HG03108 (cell line): ENCODE measurements at regions not wholly inside any gene's neighbourhood (a gene's known extent, or its start where the extent isn't known, plus 50 kb on each side); places are given as distances from the start of the nearest gene placed in this dataset.

Experiments used
- ATAC-seq: cut with Tn5 transposase; IDR thresholded peaks from one replicate; pipeline ENCODE4 v1.9.1; 2021; ENCODE audit warnings: moderate library complexity; ENCODE audit not compliant: unreplicated experiment

DNA sequence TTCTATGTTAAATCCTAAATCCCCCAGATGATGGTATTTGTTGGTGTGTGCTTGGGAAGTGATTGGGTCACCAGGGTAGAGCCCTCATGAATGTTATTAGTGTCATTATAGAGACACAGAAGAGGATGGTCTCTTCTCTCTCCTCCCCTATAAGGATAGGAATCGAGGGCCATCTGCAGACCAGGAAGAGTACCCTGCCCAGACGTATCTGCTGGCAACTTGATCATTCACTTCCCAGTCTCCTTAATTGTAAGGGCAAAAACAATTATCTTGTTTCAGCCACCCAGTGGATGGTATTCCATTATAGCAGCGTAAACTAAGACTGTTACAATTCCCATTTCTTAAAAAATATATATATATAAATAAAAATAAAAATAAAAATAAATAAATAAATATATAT lies 892.2 kb downstream of the SI start:
- no peak for ATAC-seq

DNA sequence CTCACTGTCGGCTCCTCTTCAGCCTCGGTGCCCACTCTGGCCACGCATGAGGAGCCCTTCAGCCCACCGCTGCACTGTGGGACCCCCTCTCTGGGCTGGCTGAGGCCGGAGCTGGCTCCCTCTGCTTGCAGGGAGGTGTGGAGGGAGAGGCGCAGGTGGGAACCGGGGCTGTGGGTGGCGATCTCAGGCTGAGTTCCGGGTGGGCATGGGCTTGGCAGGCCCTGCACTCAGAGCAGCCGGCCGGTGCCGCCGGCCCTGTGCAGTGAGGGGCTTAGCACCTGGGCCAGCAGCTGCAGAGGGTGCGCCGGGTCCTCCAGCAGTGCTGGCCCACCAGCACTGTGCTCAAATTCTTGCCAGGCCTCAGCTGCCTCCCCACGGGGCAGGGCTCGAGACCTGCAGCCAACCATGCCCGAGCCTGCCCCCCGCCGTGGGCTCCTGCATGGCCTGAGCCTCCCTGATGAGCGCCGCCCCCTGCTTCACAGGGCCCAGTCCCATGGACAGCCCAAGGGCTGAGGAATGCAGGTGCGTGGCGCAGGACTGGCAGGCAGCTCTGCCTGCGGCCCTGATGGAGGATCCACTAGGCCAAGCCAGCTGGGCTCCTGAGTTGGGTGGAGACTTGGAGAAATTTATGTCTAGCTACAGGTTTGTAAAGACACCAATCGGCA lies 899.1 kb downstream of the SI start:
- ATAC-seq: no peak

DNA sequence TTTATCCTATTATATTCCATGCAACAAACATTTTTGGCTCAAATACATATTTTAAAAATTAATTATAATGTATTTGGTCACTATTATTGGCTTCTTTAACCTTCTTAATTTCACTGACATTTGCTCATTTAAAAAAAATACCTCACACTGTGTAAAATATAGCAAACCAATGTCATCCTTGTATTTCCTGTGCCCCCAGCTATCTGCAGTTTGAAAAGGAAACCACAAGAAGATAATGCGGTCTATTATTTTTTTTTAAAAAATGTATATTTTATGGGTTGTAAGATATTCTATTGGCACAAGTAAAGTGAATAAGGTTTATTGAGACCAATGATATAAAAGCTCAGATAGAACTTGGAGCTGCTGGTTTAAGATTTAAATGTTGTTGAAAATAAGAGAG lies 904.2 kb downstream of the SI start:
- no peak for ATAC-seq

DNA sequence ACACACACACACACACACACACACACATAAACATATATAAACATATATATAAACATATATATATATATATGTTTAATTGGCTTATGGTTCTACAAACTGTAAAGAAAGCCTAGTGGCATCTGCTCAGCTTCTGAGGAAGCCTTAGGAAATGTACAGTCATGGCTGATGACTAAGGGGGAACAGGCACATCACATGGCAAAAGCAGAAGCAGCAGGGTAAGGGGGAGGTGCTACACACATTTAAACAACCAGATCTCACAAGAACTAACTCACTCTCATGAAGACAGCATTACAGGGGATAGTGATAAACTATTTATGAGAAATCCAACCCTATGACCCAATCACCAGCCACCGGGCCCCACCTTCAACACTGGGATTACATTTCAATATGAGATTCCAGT lies 922.9 kb downstream of the SI start:
- no peak for ATAC-seq

DNA sequence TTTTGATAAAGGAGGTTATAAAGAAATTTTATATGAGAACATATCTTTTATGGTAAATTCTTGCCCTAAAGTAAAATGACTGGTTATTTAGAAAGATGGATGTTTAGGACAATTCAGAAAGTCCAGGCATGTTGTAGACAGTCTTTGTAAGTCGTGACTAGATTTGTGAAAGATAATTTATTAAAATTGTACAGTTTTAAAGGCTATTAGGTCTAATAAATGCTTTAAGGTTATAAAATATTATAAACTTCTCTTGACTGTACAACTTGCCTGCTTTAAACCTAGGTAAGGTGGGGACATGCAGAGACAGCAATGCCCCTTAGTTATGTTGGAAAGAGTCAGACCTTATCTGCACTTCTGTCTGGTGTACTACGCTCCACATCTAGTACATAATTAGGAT lies 933.5 kb downstream of the SI start:
- ATAC-seq: no peak

DNA sequence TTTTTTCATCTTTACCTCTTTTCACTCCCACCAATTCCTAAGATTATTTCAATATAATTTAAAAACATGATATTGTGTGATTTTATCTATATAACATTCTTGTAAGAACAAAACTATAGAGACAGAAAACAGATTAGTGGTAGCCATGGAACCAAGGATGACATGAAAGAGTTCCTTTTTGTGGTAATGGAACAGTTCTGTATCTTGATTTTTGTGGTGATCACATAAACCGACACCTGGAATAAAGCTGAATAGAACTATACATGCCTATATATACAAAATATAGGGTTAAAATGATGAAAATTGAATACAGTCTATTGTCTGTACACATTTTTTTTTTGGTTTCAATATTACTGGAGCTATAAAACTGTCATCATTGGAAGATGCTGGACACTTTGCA lies 945.4 kb downstream of the SI start:
- no peak for ATAC-seq

DNA sequence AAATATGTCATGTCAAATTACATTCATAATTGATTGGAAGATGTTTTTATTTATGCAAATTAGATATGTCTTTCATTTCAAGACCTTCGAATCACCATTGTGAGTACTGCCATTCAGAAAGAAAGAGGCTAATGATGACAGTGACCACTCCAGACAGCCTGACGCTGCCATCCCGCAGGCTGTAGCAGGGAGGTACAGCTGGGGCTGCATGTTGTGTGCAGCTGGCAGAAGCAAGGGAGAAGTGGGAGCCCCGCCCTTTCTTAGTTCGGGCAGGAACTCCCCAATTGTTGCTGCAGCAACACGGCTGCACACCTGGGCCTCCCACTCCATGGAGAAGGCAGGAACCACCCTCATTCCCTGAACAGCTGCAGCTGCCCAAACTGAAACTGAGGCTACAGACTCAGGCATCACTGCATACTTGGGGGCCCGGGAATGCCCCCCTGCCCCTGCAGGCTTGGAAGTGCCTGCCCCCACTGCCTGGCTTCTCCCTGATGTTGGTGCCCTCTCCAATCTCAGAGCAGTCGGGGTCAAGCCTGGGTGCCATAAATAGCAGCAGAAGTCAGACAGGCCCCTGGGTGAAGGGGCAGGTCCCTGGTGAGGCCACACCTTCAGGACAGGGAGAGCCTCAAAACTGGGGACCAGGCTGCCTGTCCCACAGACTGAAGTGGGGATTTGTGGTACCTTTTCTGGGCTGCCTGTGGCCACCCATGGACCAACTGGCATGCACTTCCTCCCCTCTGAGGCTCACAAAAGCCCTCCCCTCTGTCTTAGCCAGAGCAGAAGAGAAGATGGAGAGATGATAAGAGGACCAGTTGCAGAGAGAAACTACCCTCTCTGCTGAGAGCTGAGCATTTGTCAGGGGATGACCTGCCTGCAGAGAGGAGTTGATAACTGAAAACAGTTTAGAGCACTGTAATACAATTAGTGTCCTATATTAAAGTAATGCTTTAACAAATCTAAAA lies 964.6 kb downstream of the SI start:
- ATAC-seq: no peak

DNA sequence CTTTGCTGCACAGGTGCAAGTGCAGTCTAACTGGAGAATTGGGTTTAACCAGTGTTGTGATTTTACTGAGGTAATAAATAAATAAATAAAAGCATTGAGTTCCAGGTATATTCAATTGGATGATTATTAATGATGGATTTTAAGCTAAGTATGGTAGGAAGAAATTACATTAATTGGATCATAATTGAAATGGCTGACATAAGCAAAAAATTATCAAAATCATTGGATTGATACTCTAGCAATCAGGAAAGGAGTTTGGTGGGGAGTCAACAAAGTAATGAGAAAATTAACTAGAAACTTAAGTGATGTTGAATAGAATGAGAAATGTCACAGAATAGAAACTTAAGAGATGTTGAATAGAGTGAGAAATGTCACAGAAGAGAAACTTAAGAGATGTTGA lies 981.9 kb downstream of the SI start:
- no peak for ATAC-seq

DNA sequence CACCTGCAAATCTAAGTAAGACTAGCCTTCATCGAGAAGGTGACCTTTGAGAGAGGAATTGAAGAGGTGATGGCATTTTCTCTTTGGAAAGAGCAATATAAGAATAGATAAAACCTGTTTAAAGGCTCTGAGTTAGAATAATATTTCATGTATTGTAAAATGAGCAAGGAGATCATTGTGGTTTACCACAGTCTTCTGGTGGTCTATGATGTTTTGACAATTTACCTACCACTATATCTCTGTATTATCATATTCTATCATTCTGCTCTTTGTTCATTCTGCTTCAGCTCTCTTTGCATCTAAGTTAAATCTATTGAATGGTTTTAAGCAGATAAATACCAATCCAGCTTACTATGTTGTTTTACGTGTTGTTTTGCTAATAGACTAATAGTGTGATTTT lies 982.3 kb downstream of the SI start:
- no peak for ATAC-seq

DNA sequence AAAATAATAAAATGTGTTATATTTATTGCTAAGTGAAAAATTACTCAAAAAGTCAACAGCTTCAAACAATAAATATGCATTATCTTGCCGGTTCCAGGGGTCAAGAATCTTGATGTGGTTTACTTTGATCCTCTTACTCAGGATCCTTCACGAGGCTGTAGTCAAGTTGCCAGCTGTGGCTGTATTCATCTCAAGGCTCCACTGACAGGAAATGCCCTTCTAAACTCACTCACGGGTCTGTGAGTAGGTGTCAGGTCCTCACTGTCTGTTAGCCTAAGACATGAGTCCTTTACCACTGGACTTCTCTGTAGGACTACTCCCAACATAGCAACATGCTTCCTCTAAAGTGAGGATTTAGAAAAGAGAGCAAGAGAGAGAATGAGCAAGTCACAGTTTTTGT lies 983.0 kb downstream of the SI start:
- ATAC-seq: no peak

DNA sequence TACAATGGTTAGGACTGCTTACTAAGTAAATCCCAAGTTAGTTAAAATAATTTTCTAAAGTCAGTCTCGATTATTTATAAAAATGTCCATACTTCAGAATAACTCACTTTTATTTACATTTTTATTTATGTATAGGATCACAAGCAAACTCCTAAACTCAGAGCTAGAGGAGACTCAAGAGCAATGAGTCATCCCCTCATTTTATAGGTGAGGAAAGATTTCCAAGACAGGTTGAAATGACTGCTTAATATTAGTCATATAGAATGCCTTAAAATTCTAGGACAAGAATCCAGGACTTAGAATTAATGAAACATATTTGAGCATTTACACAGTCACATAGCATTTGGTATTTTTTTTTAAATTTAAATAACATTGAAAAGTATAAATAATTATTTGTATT lies 983.8 kb downstream of the SI start:
- no peak for ATAC-seq

DNA sequence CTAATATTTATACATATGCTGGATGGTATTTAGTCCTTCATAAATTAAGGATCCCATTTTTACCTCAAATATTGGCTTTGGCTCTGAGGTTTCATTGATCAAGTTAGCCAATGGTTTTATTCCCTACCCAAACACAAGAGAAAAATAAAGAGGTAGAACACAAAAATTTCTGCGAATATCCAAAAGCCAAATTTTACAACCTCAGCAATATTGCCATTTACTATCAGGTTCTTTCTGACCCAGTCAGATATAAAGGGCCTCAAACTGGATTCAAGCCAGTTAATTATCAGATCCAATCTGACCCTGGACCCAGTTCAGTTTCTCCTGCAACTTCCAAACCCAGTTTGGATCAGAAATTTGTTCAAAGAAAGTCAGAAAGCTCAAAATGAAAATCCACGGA lies 998.1 kb downstream of the SI start:
- ATAC-seq: no peak

DNA sequence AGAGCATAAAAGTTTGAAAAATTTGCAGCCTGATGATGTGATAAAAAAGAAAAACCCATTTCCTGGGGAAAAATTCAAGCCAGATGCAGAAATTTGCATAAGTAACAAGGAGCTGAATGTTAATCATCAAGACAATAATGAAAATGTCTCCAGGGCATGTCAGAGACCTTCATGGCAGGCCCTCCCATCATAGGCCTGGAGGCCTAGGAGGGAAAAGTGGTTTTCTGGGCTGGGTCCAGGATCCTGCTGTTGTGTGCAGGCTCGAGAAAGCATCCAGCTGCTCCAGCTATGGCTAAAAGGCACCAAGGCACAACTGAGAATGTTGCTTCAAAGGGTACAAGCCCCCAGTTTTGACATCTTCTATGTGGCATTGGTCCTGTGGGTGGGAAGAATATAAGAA lies 1014.0 kb downstream of the SI start:
- ATAC-seq: no peak

DNA sequence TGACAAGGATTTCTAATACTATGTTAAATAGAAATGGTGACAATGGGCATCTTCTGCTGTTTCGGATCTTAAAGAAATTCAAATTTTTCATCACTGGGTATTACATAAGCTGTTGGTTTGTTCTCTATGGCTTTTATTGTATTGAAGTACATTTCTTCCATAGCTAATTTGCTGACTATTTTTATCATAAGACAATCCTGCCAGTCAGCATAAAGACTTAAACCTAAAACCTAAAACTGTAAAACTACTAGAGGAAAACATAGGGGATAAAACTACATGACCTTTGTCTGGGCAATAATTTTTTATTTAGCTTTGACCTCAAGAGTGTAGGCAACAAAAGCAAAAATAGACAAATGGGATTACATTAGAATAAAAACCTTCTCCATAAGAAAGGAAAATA lies 1017.4 kb downstream of the SI start:
- no peak for ATAC-seq

DNA sequence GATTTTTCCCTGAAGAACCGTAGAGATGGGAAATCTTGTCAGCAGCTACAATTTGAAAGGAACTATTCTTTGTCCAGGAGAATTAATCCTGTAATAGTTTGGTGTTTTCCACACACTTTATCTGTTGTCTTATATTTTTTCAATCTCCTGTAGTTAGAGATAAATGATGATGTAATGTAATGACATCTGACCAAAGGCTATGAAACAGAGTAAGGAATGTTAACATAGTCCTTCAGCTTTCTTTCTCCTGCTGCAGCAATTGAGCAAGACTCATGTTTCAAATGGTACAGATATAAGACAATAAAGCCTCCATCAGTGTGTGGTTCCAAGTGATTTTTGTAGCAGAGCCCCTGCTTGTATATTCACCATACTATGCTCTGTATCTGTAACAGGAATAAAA lies 1028.4 kb downstream of the SI start:
- no peak for ATAC-seq

DNA sequence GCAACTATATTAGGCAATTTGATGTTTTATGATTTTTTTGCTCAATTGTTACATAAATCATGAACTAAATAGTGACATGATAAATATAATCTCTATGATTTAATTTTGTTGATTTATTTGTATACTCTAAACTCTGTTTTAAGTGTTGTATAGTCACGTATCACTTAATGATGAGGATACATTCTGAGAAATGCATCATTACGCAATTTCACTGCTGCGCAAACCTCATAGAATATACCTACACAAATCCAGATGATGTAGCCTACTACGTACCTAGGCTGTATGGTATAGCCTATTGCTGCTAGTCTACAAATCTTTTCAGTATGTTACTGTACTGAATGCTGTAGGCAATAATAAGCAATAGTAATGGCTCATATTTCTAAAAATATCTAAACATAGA lies 1029.8 kb downstream of the SI start:
- no peak for ATAC-seq

DNA sequence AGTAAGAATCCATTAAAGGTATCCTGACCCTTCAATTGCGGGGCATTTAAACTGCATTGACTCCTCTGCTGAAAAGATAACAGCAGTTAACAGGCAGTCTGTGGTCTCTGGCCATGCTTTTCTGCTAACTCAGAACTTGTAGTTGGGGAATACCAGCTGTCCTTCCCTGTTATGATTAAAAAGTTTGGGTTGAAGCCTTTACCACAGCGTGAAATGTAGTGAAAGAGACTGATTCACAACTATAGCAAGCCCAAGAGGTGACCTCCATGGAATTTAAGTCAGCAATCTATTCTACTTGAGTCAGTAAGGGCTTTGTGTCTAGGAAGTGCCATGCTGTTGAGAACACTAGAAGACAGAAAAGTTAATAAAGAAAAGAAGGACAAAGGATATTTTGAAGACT lies 1037.3 kb downstream of the SI start:
- ATAC-seq: no peak

DNA sequence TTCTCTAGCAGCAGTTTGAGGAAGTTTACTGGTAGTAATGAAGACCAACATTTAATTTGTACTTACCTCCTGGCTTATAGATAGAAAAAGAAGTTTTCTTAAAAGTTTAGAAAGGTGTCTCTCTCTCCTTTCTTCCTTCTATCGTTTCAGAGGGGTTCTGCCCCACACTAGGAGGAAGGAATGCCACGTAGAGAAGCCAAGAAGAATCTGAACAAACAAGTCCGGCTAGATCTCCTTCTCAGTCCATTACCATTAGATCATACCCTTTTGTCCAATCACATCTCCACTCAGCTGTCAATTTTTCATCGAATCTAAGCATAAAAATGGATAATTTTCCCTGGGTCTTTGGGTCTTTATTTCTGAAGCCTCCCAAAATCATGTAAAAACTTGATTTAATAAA lies 1048.1 kb downstream of the SI start:
- no peak for ATAC-seq

DNA sequence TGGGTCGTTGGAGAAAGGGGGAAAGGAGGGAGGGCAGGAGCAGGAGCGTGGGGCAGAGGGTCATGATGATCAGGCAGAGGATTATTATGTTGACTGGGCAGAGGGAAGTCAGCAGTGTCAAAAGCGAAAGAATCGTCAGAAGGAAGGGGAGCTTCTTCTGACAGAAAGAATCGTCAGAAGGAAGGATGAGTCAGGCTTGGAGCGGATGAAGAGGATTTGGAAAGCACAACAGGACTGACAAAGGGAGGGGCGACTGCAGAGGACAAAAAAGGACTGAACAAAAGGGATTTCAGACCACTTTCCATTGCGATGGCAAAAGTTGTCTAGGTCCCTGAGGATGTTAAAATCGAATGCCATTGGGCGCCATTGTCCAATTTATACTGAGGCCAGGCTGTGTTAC lies 1053.5 kb downstream of the SI start:
- no peak for ATAC-seq

DNA sequence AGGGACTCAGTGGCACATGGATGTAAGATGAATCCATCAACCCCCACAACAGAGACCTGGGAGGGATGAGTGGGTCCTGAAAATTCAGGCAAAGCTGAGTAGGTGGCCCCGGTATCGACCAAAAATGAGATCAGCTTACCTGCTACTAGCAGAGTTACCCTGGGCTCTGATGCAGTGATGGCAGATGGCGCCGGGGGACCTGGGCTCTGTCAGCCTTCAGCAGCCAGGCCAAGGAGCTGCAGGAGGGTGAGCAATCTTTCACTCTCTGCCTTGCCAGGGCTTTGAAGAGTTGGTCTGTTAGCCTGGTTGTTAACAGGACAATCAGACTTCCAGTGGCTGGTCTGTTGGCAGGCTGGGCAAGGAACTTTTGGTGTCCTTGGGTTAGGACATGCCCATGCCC lies 1054.8 kb downstream of the SI start:
- ATAC-seq: no peak

DNA sequence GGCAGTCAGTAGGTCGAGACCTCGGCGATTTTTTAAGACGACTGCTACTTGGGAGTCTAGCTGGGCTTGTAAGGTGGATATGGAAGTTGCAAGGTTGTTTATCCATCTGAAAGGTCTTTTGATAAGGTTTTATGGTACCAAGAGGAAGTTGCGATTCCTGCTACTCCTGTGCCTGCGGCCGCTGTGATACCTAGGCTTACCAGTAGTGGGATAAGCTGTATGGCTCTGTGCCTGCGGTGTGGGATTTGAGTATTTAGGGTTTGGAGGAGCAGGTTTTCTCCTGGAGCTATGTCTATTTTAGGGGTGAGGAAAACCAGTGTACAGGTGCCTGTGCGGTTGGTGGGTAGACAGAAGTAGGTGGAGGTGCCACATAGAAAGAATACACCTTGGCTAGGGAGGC lies 1059.8 kb downstream of the SI start:
- no peak for ATAC-seq

DNA sequence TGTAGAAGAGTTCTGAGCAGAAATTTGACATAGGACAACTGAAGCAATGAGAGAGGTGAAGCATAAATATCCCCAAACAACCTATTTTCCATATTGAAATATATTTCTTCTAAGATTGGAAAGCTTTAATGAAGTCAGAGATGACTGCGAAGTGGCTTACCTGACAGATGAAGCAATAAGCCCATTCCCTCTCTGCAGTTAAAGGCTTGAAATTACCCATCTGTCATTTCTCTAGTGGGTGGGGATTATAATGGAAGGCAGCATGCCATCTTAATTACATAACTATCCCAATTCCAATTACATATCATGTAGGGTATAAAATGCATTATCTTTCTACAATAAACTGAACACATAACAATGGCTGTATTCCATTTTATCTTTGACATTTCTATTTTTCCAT lies 1070.5 kb downstream of the SI start:
- no peak for ATAC-seq

DNA sequence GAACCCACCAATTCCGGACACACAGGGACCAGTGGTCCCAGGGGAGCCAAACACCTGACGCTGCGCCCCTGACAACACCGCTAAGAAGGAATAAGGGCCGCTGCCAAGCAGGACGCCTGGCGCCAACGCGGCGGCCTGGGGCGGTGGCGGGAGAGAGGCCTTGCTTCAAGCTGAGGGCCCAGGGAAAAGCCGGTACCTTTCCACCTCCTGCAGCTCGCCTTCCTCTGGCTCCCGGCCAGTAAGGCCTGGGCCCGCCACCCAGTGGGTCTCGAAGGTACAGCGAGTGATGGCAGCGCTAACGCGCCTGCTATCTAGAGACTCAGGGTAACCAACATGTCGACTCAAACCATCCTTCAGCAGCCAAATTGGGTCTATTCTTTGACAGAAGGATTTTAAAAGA lies 1074.1 kb downstream of the SI start:
- no peak for ATAC-seq
